GM12878 (cell line): ENCODE measurements at regions not wholly inside any gene's neighbourhood (a gene's known extent, or its start where the extent isn't known, plus 50 kb on each side); places are given as distances from the start of the nearest gene placed in this dataset.

ENCODE experiments used
- ATAC-seq: fragments of 200-7000 bp; cut with Tn5 transposase; 3 replicates; pipeline ENCODE4 v1.9.1; 2020; ENCODE audit warnings: mild to moderate bottlenecking, moderate library complexity
- BruUV-seq: library from RNA; stranded (reverse); fragments of 400-500 nt; replicated peaks from 2 replicates; lab custom pipeline; 2021; lab: Mats Ljungman, UMichigan
- CTCF ChIA-PET: fragments of 300-600 bp; sonication (Branson Sonifier 250); formaldehyde crosslinking; extraction: SDS; loops from one replicate; lab custom pipeline; 2021; ENCODE audit warnings: inconsistent platforms; lab: Yijun Ruan, JAX
- POLR2A ChIA-PET: fragments of 350-600 bp; formaldehyde crosslinking; extraction: SDS; loops from one replicate; lab custom pipeline; 2021; ENCODE audit warnings: inconsistent platforms; lab: Charles Lee
- RAD21 ChIA-PET: fragments of 300-600 bp; sonication (Branson Sonifier 250); formaldehyde crosslinking; loops from one replicate; lab custom pipeline; 2023; ENCODE audit warnings: antibody characterized with exemption; ENCODE audit not compliant: unreplicated experiment; lab: Charles Lee
- SMC1A ChIA-PET: fragments of 300-600 bp; sonication (Branson Sonifier 250); formaldehyde crosslinking; loops from one replicate; lab custom pipeline; 2023; ENCODE audit not compliant: unreplicated experiment, uncharacterized antibody; lab: Charles Lee
- DNase-seq: peaks from one replicate; pipeline ENCODE4 v3.0.0-alpha.2; 2011; ENCODE audit warnings: low read depth, low spot score
- FAIRE-seq: peaks from 3 replicates; lab custom pipeline; 2011; peaks lifted over from hg19 to GRCh38; lab: Jason Lieb, UNC
- H2AFZ ChIP-seq: 2 replicates; pipeline ENCODE4 v1.6.0; 2011; ENCODE audit warnings: low read depth, low read length, control low read depth; ENCODE audit not compliant: control insufficient read depth
- H3K27ac ChIP-seq: 2 replicates; pipeline ENCODE4 v1.5.1; 2011; ENCODE audit warnings: control low read depth; ENCODE audit not compliant: control insufficient read depth, insufficient read depth
- H3K27me3 ChIP-seq, 2 experiments: replicated peaks in 1 of 2; 2 replicates each; pipeline versions ENCODE4 v1.6.0 to v1.6.1; 2011; ENCODE audit warnings: low read length in 1 of 2; ENCODE audit not compliant: control insufficient read depth in 2 of 2, insufficient read depth in 2 of 2
- H3K36me3 ChIP-seq, 2 experiments: 2 replicates each; pipeline ENCODE4 v1.5.1; 2011; ENCODE audit warnings: low read length in 1 of 2; ENCODE audit not compliant: control insufficient read depth in 2 of 2, insufficient read depth in 2 of 2
- H3K4me1 ChIP-seq: 2 replicates; pipeline ENCODE4 v1.6.1; 2011; ENCODE audit warnings: mild to moderate bottlenecking, low read length, moderate library complexity, mixed read lengths; ENCODE audit not compliant: control insufficient read depth, insufficient read depth
- H3K4me2 ChIP-seq: 2 replicates; pipeline ENCODE4 v1.6.0; 2011; ENCODE audit warnings: control low read depth; ENCODE audit not compliant: control insufficient read depth, insufficient read depth
- H3K4me3 ChIP-seq: fragments of 200-600 bp; sonication (generic); 2 replicates; pipeline ENCODE4 v1.5.1; 2016
- H3K79me2 ChIP-seq: 2 replicates; pipeline ENCODE4 v1.6.0; 2011; ENCODE audit warnings: low read length; ENCODE audit not compliant: control insufficient read depth, insufficient read depth
- H3K9ac ChIP-seq: 2 replicates; pipeline ENCODE4 v1.8.0; 2011; ENCODE audit warnings: low read length, control low read depth, mixed read lengths; ENCODE audit not compliant: control insufficient read depth, insufficient read depth
- H3K9me3 ChIP-seq: replicated peaks from 3 replicates; pipeline ENCODE4 v1.5.1; 2011; ENCODE audit warnings: mild to moderate bottlenecking, low read length; ENCODE audit not compliant: control insufficient read depth, insufficient read depth
- H4K20me1 ChIP-seq: 2 replicates; pipeline ENCODE4 v1.6.0; 2011; ENCODE audit not compliant: control insufficient read depth, insufficient read depth
- BRCA1 ChIP-seq: IDR thresholded peaks from 2 replicates; pipeline ENCODE4 v1.6.1; 2011; ENCODE audit warnings: low read depth, low read length, improper control_type of control experiment
- MXI1 ChIP-seq: fragments of 150-350 bp; IDR thresholded peaks from 2 replicates; pipeline ENCODE4 v1.6.1; 2011; ENCODE audit warnings: low read depth, mild to moderate bottlenecking, inconsistent platforms, low read length, improper control_type of control experiment
- MYC ChIP-seq: IDR thresholded peaks from 2 replicates; pipeline ENCODE4 v1.6.1; 2011; ENCODE audit warnings: mild to moderate bottlenecking, low read length, moderate library complexity, inconsistent platforms; ENCODE audit not compliant: insufficient read depth, insufficient replicate concordance, insufficient read length, severe bottlenecking
- RCOR1 ChIP-seq: conservative IDR thresholded peaks from 2 replicates; pipeline ENCODE4 v1.6.1; 2012; ENCODE audit warnings: low read depth, low read length, improper control_type of control experiment
- SMAD1 ChIP-seq: fragments of 450-650 bp; IDR thresholded peaks from 2 replicates; pipeline ENCODE4 v1.6.1; 2018; ENCODE audit warnings: mild to moderate bottlenecking, low read depth; ENCODE audit not compliant: partially characterized antibody
- TCF12 ChIP-seq: IDR thresholded peaks from 2 replicates; pipeline ENCODE4 v1.6.1; 2011; ENCODE audit warnings: low read depth, mild to moderate bottlenecking, low read length
- USF1 ChIP-seq: IDR thresholded peaks from 2 replicates; pipeline ENCODE4 v1.6.1; 2011; ENCODE audit warnings: borderline replicate concordance, low read depth, mild to moderate bottlenecking, moderate library complexity, mixed read lengths, low read length; ENCODE audit not compliant: insufficient read depth; ENCODE audit errors: extremely low read length
- ZNF24 ChIP-seq: fragments of 450-650 bp; IDR thresholded peaks from 2 replicates; pipeline ENCODE4 v1.6.1; 2017; ENCODE audit warnings: antibody characterized with exemption, mild to moderate bottlenecking
- ZNF687 ChIP-seq: fragments of 450-650 bp; IDR thresholded peaks from 2 replicates; pipeline ENCODE4 v1.6.1; 2017; ENCODE audit warnings: mild to moderate bottlenecking, moderate library complexity
- ZZZ3 ChIP-seq: IDR thresholded peaks from 2 replicates; pipeline ENCODE4 v1.6.1; 2011; ENCODE audit warnings: low read depth; ENCODE audit not compliant: control insufficient read depth, insufficient read length
- WGBS: methylation state at CpG from one replicate; pipeline ENCODE4 v1.1.6; 2016; ENCODE audit warnings: low lambda C conversion rate; ENCODE audit not compliant: insufficient replicate concordance, insufficient coverage; ENCODE audit errors: missing lambda C conversion rate; 5-methylcytosine and 5-hydroxymethylcytosine counted together
- in situ Hi-C: fragments of 300-500 bp; cut with MboI; formaldehyde crosslinking; loops from 9 replicates; pipeline ENCODE4 v1.14.3; 2018; ENCODE audit warnings: mixed read lengths
- intact Hi-C: fragments of 100-400 bp; cut with micrococcal nuclease; formaldehyde crosslinking; loops from one replicate; pipeline ENCODE4 v1.14.2; 2022; ENCODE audit not compliant: unreplicated experiment

- Histone ChIP-seq H3K9me3 (no peaks in the 10 kb centered on the region), H3K27ac (no peak overlapping the region), H2AFZ (no peak overlapping the region), H3K79me2 (no peaks in the 10 kb centered on the region), H3K4me2 (no peak overlapping the region), H3K36me3 (no peaks in the 10 kb centered on the region), H3K4me3 (no peak overlapping the region), H3K27me3 (no peaks in the 10 kb centered on the region), H3K4me1 (no peaks in the 10 kb centered on the region), H3K9ac (no peak overlapping the region), H4K20me1 (no peaks in the 10 kb centered on the region)
- CTCF ChIA-PET, result no interaction called here
- TF ChIP-seq SMAD1, result no peak
- TF ChIP-seq USF1, result no peak
- TF ChIP-seq MXI1, result no peak
- 62% methylated on average over 15 of the region's 15 CpGs for WGBS
- SMC1A ChIA-PET, result no interaction called here
- ATAC-seq (no peak), FAIRE-seq (no peak), DNase-seq (no peak)
- intact Hi-C loops, result no loop called here
- BruUV-seq, result no TSS peak
- in situ Hi-C loops, result no loop called here
- RAD21 ChIA-PET, result no interaction called here
- POLR2A ChIA-PET, result no interaction called here
These were observed 180.0 kb downstream of the BANP start for GRCh38 chr16:88131256-88131655.

GRCh38 chr16:88131966-88132365 lies 180.7 kb downstream of the BANP start:
- no peak overlapping the region for H3K4me3 ChIP-seq
- SMC1A ChIA-PET, result no interaction called here
- H3K4me2 ChIP-seq, result no peak overlapping the region
- DNase-seq, result no peak
- CTCF ChIA-PET, result no interaction called here
- no peaks in the 10 kb centered on the region for H3K9me3 ChIP-seq
- no peak overlapping the region for H3K27ac ChIP-seq
- H3K36me3 ChIP-seq, result no peaks in the 10 kb centered on the region
- ATAC-seq, result no peak
- WGBS, result 68% methylated on average over 18 of the region's 26 CpGs
- BruUV-seq, result no TSS peak
- H3K9ac ChIP-seq, result no peak overlapping the region
- RAD21 ChIA-PET, result no interaction called here
- intact Hi-C loops, result no loop called here
- in situ Hi-C loops, result no loop called here
- H4K20me1 ChIP-seq, result no peaks in the 10 kb centered on the region
- POLR2A ChIA-PET, result no interaction called here
- no peak for FAIRE-seq
- no peak overlapping the region for H2AFZ ChIP-seq
- H3K4me1 ChIP-seq, result no peaks in the 10 kb centered on the region
- H3K27me3 ChIP-seq, result no peaks in the 10 kb centered on the region
- no peaks in the 10 kb centered on the region for H3K79me2 ChIP-seq
- TF ChIP-seq RCOR1 (no peak), ZNF687 (no peak), ZNF24 (no peak), ZZZ3 (no peak), MYC (no peak), TCF12 (no peak), BRCA1 (no peak)
